NCI-H460 (cell line): ENCODE measurements at regions not wholly inside any gene's neighbourhood (a gene's known extent, or its start where the extent isn't known, plus 50 kb on each side); places are given as distances from the start of the nearest gene placed in this dataset.
"Not testable (repeated sequence)": the region's sequence is repeated elsewhere in the genome, so short reads cannot be mapped to it uniquely, and the experiment has no call there.

Experiments used
- DNase-seq: peaks from one replicate; pipeline ENCODE4 v3.0.0-alpha.2; 2016; ENCODE audit warnings: low read depth; ENCODE audit errors: extremely low read depth

GRCh38 chr16:59394526-59394925 is 660.4 kb upstream of the GOT2 start:
- no peak for DNase-seq

- DNase-seq = no peak
Measured at GRCh38 chr16:59392911-59393310, 658.8 kb upstream of the GOT2 start.

DNA sequence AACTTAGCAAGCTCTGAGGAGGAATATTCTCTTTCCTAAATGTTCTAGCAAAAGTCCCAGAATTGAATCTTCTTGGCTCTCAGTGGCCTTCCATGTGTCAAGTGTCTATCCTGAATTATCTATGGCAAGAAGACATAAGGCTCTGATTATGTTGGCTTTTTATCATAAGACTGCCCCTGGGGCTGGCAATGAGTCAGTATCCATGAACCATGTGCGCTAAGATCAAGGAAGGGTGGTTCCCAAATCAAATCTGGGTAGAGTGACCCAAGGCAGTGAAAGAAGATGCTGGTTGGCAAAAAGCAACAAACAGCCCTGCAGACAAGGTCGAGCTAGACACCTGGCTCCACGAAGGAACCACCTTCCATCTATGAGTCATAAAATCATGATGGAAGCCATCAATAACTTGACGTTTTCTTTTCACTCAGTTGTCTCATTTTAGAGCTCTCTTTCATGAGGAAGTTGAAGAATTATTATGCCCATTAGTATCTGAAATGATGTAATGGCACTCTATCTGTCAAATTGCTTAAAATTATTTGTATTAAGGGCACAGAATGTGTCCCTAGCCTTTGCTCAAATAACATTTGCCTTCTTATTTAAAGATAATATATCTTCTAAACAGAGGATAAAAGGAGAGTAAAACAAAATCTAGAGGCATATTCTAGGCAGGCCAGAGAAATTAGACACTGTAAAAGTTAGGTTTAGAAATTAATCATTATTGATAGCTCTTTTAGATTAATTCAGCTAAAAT is 657.7 kb upstream of the GOT2 start:
- no peak for DNase-seq

GRCh38 chr16:59385959-59386358 is 651.8 kb upstream of the GOT2 start:
- DNase-seq = peak; percentile 20

- DNase-seq = no peak
Measured at GRCh38 chr16:59385491-59385890, 651.4 kb upstream of the GOT2 start.

- DNase-seq = no peak
Measured at GRCh38 chr16:59373632-59374031, 639.5 kb upstream of the GOT2 start.

DNA sequence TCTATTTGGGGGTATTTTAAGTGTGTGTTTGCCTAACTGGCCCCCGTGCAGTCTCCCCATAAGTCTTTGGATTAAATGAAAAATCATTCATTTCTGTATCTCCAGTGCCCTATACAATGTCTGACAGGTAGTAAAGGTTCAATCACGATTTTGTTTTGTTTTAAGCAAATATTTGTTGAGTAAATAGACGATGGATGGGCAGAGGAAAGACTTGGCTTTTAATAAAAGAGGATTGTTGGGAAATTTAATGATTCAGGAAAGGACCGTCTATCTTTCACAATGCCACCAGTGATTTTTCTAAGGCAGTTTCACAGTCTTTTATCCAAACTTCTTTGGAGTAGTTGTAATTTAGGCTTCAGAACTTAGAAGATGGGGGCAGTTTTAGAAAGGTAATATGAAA is 636.6 kb upstream of the GOT2 start:
- DNase-seq = no peak

GRCh38 chr16:59369523-59369922 is 635.4 kb upstream of the GOT2 start:
- DNase-seq = no peak

GRCh38 chr16:59368586-59368985 is 634.5 kb upstream of the GOT2 start:
- DNase-seq = no peak

DNA sequence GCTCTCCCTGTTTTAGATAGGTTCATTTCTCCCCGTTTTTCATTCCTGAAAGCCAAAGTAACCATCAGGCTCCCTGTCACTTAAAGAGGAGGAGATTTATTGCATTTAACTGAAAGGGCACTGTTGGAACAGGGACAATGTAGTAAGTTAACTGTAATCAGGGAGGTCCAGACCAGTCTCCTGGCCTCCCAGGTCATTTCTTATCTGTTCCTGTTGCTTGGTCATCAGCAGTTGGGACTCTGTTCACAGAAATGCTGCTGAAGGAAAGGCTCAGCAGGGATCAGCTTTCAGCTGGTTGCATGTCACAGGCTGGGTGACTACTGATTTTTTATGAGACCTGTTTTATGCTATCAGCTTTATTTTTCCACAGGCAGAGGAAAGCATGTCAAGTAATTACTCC is 622.6 kb upstream of the GOT2 start:
- DNase-seq = no peak

- no peak for DNase-seq
Measured at GRCh38 chr16:59356144-59356543, 622.0 kb upstream of the GOT2 start.

- DNase-seq = no peak
Measured at GRCh38 chr16:59355704-59356103, 621.6 kb upstream of the GOT2 start.

DNA sequence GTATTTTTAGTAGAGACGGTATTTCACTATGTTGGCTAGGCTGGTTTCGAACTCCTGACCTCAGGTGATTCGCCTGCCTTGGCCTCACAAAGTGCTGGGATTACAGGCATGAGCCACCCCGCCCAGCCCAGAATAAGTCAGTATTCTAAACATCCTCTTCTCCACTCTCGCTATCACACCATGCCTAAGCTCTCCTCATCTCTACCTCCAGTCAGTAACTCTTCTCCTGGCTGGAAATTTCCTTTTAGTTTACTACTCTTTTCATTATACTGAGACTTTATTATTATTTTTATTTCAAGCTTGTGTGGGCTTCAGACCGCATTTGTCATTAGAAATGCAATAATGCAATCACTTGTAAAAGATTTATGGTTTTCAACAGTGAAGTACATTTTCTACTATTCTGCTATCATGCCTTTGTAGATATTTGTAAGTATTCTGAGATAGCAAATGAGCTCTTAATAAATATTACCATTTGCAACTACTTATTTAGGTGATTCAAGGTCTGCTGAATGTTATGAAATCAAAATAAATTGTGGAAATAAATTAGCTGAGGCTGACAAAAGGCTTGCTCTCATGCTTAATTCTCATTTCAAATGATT is 617.3 kb upstream of the GOT2 start:
- no peak for DNase-seq

- no peak for DNase-seq
Measured at GRCh38 chr16:59350670-59351069, 616.6 kb upstream of the GOT2 start.

GRCh38 chr16:59342669-59343068 is 608.6 kb upstream of the GOT2 start:
- DNase-seq = no peak

- no peak for DNase-seq
Measured at GRCh38 chr16:59341368-59341767, 607.3 kb upstream of the GOT2 start.

- DNase-seq = no peak
Measured at GRCh38 chr16:59339871-59340270, 605.8 kb upstream of the GOT2 start.

DNA sequence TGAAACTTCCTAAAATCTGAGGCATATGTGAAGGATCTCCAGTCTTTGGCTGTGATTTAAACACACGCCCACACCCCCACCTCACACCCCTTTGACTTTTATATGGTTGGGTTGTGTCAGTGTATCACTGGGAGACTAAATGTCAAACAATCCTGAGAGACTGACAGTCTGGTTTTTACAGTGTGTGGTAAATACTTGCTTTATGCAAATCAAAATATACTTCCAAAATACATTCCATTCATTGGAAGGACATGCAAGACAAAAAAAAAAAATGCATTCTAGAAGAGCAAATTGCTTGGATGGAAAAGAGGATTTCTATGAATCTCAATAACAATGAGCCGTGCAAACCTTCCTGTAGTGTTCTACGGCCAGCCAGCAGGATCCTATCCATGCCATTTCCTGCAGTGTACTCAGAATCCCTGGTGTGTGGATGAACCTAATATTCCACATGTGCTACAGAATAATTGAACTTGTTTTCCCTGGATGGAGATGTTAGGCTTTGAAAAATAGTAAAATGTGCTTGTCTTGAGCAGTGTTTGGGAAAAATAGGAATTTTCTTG is 602.1 kb upstream of the GOT2 start:
- DNase-seq = no peak

- DNase-seq = not testable (repeated sequence)
Measured at GRCh38 chr16:59331708-59332107, 597.6 kb upstream of the GOT2 start.

GRCh38 chr16:59330019-59330670 is 596.0 kb upstream of the GOT2 start:
- no peak for DNase-seq

GRCh38 chr16:59328961-59329360 is 594.8 kb upstream of the GOT2 start:
- DNase-seq = no peak

GRCh38 chr16:59327894-59328293 is 593.8 kb upstream of the GOT2 start:
- DNase-seq = no peak
